ENCODE measurements at regions not wholly inside any gene's neighbourhood (a gene's known extent, or its start where the extent isn't known, plus 50 kb on each side); places are given as distances from the start of the nearest gene placed in this dataset.
A peak's percentile ranks its signal among the peaks of the same experiment; 100 is the strongest.

GRCh38 chr7:18320971-18321567 lies 174.5 kb upstream of the HDAC9 start:
- DNase-seq, result peak; percentile 57

- DNase-seq, result no peak
Measured at GRCh38 chr7:18330548-18330947, 165.0 kb upstream of the HDAC9 start.

DNA sequence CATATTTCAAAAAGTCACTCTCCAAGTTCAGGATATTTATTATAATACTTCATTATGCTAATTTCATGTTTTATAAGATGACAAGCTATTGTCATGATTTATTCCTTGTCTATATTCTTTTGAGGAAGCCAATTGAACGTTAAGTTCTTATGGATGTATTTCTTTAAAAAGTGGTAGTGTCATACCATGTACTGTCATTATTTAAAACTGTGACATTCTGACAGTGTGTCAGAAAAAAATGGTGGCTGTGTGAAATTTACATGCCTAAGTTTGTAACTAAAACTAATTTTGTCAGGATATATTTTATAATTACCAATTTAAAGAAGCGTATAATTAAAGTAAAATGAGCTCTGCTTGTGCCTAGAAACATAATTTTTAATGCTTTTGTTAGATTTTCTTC lies 158.9 kb upstream of the HDAC9 start:
- DNase-seq, result no peak

GRCh38 chr7:18337048-18337809 lies 158.3 kb upstream of the HDAC9 start:
- peak; percentile 70 for DNase-seq

GRCh38 chr7:18338910-18339523 lies 156.5 kb upstream of the HDAC9 start:
- DNase-seq, result peak; percentile 65

DNA sequence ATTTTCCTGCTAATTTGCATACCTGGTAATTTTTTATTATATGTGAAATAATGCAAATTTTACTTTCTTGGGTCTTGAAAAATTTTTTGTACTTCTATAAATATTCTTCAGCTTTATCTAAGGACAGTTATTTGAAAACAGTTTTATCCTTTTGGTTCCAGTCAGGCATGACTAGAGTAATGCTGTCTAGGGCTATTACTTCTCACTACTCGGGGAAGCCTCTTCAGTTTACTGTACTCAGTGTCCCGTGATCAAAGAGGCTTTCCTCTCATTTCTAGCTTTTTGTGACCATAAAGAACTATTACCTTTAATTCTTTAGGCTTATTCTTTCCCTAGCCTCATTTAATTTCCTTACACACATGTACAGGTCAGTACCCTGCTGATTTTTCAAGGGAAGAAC lies 153.8 kb upstream of the HDAC9 start:
- no peak for DNase-seq

- DNase-seq, result no peak
Measured at GRCh38 chr7:18343047-18343446, 152.5 kb upstream of the HDAC9 start.

- no peak for DNase-seq
Measured at GRCh38 chr7:18344536-18344935, 151.0 kb upstream of the HDAC9 start.

GRCh38 chr7:18345641-18346234 lies 149.8 kb upstream of the HDAC9 start:
- peak; percentile 62 for DNase-seq

GRCh38 chr7:18347170-18347569 lies 148.4 kb upstream of the HDAC9 start:
- no peak for DNase-seq

GRCh38 chr7:18350678-18351077 lies 144.9 kb upstream of the HDAC9 start:
- DNase-seq, result no peak

DNA sequence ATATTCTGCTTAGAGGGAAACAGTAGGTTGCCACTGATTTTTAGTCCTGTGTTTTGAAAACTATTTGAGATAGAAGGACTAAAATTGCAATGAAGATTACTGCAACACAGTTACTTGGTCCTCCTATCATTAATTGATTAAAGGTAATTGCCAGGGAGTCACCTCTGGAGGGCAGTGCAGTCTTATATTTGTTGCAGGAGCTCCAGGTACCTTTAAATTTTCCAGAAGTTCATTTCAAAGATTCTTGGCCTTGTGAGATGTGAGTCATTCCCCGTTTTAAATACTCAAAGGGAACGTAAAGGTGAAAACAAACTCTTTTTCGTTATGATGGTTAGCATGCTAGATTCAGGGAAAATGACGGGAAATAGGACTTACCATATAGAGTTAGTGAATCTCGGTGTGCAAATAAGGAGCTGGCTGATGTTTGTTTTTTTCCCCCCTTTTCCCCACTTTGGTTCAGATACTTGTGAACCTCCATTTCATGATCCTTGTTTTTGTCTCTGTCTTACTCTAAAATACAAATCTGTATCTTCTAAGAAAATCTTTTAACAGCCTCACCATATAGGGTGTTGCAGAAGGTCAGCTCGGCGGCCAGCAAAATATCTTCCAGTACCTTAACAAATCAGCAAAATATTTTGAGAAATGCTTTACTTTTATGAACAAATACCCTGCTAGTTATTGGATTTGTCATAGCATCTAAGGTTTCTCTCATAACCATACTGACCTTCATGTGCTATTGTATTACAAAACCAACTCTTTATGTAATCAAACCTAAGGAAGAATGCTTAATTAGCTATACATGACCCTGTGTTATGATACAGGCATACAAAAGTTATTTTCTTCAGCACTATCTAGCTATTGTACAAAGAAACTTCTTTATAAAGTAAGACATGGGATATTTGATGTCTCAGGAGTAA lies 143.0 kb upstream of the HDAC9 start:
- DNase-seq, result peak; percentile 52

GRCh38 chr7:18353339-18353738 lies 142.2 kb upstream of the HDAC9 start:
- DNase-seq, result no peak

DNA sequence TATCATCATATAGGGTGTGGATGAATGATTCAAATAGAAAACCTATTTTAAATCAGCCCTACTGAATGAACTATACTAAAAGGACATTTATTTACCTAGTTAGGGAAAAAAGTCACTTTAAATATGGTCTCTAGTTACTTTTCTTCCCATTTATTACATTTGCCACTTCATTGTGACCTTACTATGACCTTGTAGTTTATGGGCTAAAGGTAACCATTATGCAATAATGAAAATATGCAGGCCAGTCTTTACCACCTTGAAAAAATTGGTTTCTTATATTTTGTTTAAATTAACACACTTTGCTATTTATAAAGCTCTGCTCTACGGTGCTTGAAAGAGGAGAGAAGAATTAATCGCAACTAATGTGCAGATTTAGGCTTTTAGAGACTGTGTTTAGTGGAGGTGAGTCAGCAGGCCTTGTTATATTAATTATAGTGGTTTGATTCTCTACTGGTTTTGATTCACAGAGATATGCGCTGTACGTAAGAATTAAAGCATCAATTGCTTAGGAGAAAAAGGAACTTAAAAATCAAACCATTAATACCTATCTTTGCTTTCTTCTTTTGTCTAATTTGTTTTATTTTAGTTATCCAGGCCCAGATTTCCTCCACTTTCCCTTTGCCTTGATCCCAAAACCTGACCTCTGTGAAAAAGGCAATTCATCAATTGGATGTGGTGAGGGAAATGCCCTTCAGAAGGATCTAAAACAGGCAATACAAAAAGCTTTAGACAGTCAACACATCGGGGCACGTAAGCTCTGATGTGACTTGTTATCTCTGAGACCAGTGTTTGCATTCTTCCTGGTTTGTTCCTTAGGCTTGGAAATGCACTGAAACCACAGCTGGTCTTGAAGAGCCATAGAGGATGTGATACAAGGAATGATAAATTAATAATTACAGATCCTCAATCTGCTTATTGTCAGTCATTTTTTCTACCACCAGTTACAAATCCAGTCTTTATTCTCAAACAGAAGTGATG lies 141.2 kb upstream of the HDAC9 start:
- DNase-seq, result no peak

- peak; percentile 84 for DNase-seq
Measured at GRCh38 chr7:18356191-18356645, 139.3 kb upstream of the HDAC9 start.

DNA sequence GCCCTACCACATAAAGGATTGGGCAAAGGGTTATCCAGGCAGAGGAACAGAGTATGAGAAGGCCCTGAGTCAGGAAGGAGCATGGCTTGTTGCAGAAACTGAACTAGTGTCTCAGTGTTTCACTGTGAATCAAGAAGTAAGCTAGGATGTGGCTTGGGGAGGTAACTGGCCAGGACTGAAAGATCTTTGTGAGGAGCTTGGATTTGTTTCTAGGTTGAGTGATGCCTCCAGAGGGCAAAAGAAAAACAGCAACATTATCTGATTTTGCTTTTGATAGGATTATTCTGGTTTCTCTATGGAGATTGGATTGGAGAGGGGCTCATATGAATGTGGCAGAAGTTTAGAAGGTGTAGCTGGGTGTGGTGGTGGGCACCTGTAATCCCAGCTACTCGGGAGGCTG lies 137.9 kb upstream of the HDAC9 start:
- DNase-seq, result peak; percentile 32

GRCh38 chr7:18361756-18362155 lies 133.8 kb upstream of the HDAC9 start:
- DNase-seq, result no peak

- DNase-seq, result no peak
Measured at GRCh38 chr7:18363751-18364380, 131.7 kb upstream of the HDAC9 start.

GRCh38 chr7:18364396-18364795 lies 131.2 kb upstream of the HDAC9 start:
- no peak for DNase-seq

DNA sequence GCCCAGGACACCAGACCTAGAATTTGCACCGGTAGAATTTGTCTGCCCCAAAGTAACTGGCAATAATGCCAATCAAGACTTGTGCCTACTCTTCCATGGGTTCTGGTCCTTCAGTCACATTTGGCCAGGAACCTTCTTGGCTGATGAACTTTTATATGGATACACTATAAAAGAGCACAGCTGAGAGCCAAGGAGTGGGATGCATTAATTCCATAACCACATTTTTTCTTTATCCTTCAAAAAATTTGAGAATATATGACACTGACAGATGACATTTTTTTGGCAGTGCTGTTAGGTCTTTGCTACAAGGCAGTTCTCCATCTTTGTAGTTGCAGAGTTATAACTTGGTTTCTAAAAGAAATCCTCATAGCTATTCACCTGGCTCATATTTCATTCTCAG lies 129.2 kb upstream of the HDAC9 start:
- DNase-seq, result no peak

DNA sequence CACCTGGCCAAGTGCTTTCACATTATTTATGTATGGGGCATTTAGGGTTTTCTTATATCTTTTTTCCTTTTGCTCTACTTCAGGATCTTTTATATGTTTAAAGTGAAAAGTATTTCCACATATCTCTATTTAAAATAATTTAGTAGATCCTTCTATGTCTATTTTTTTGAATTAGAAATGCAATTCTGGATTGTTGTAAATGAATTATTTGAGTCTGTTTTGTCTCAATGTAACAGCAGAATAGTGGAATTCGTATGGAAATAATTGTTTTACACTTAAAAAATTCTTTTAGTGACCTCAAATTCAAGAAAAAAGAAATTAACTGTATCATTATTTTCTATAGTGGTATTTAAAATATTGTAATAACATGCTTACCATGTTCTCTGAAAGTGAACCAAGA lies 126.5 kb upstream of the HDAC9 start:
- DNase-seq, result no peak
